Hematopoietic multipotent progenitor cell treated with erythropoietin and hydrocortisone succinate and interleukin-3 and kit ligand, for 8 days (in vitro differentiated cells): ENCODE measurements at regions not wholly inside any gene's neighbourhood (a gene's known extent, or its start where the extent isn't known, plus 50 kb on each side); places are given as distances from the start of the nearest gene placed in this dataset.

Experiments used
- DNase-seq: peaks from one replicate; pipeline ENCODE4 v3.0.0-alpha.2; 2015

GRCh38 chr15:29945943-29946596 lies 123.8 kb upstream of the TJP1 start:
- no peak for DNase-seq

GRCh38 chr15:29944925-29945324 lies 122.7 kb upstream of the TJP1 start:
- DNase-seq, result no peak

GRCh38 chr15:29942548-29942947 lies 120.3 kb upstream of the TJP1 start:
- DNase-seq, result no peak

GRCh38 chr15:29942143-29942542 lies 119.9 kb upstream of the TJP1 start:
- no peak for DNase-seq

- DNase-seq, result no peak
Measured at GRCh38 chr15:29939404-29939803, 117.1 kb upstream of the TJP1 start.

- DNase-seq, result no peak
Measured at GRCh38 chr15:29938361-29939335, 116.4 kb upstream of the TJP1 start.

GRCh38 chr15:29937956-29938355 lies 115.7 kb upstream of the TJP1 start:
- no peak for DNase-seq

GRCh38 chr15:29936353-29937049 lies 114.2 kb upstream of the TJP1 start:
- no peak for DNase-seq

GRCh38 chr15:29935296-29936004 lies 113.2 kb upstream of the TJP1 start:
- DNase-seq, result no peak

- no peak for DNase-seq
Measured at GRCh38 chr15:29934251-29934650, 112.0 kb upstream of the TJP1 start.

GRCh38 chr15:29933042-29933803 lies 111.0 kb upstream of the TJP1 start:
- no peak for DNase-seq

GRCh38 chr15:29926083-29926388 lies 103.8 kb upstream of the TJP1 start:
- DNase-seq, result no peak

- DNase-seq, result peak; percentile 48
Measured at GRCh38 chr15:29925227-29926082, 103.2 kb upstream of the TJP1 start.

GRCh38 chr15:29924750-29925149 lies 102.5 kb upstream of the TJP1 start:
- DNase-seq, result no peak

- DNase-seq, result no peak
Measured at GRCh38 chr15:29922191-29922590, 99.9 kb upstream of the TJP1 start.

- DNase-seq, result no peak
Measured at GRCh38 chr15:29921130-29921601, 98.9 kb upstream of the TJP1 start.

GRCh38 chr15:29920515-29920914 lies 98.2 kb upstream of the TJP1 start:
- DNase-seq, result no peak

- no peak for DNase-seq
Measured at GRCh38 chr15:29919380-29919881, 97.2 kb upstream of the TJP1 start.

- DNase-seq, result no peak
Measured at GRCh38 chr15:29917600-29918597, 95.6 kb upstream of the TJP1 start.

- no peak for DNase-seq
Measured at GRCh38 chr15:29914511-29914926, 92.3 kb upstream of the TJP1 start.
